Right lobe of liver (tissue), 6 donors: ENCODE measurements at regions not wholly inside any gene's neighbourhood (a gene's known extent, or its start where the extent isn't known, plus 50 kb on each side); places are given as distances from the start of the nearest gene placed in this dataset.

Experiments used
- ATAC-seq, 4 donors: fragments of 200-7000 bp; cut with Tn5 transposase; one replicate each; pipeline ENCODE4 v1.9.1; 2020; ENCODE audit warnings: mild to moderate bottlenecking in 4 of 4, moderate library complexity in 4 of 4
- DNase-seq, 3 donors: peaks; one replicate each; pipeline ENCODE4 v3.0.0-alpha.2; 2020
- H3K27ac ChIP-seq, 3 donors: fragments of 200-600 bp; one replicate each; pipeline ENCODE4 v1.8.0; 2022
- H3K27me3 ChIP-seq, 2 donors: fragments of 200-600 bp; one replicate each; pipeline ENCODE4 v1.8.0; 2022
- H3K36me3 ChIP-seq, 4 donors: fragments of 200-600 bp; sonication (generic) in 1 of 4; one replicate each; pipeline versions ENCODE4 v1.5.1 to v1.8.0; 2017 to 2022; ENCODE audit warnings: control low read depth in 1 of 4
- H3K4me1 ChIP-seq, 4 donors: fragments of 200-600 bp; sonication (generic) in 1 of 4; one replicate each; pipeline versions ENCODE4 v1.5.1 to v1.8.0; 2017 to 2022; ENCODE audit warnings: control low read depth in 1 of 4
- H3K4me3 ChIP-seq, 3 donors: fragments of 200-600 bp; one replicate each; pipeline ENCODE4 v1.8.0; 2022
- H3K9me3 ChIP-seq, 4 donors: fragments of 200-600 bp; sonication (generic) in 1 of 4; one replicate each; pipeline versions ENCODE4 v1.5.1 to v1.8.0; 2017 to 2022; ENCODE audit warnings: control low read depth in 1 of 4
- CTCF ChIP-seq, 4 donors: fragments of 200-600 bp in 3 of 4; fragments of 450-650 bp in 1 of 4; IDR thresholded peaks; one replicate each; pipeline versions ENCODE4 v1.5.1 to v1.8.0; 2016 to 2022; ENCODE audit warnings: antibody characterized with exemption in 4 of 4, mild to moderate bottlenecking in 2 of 4
- POLR2A ChIP-seq: fragments of 450-650 bp; IDR thresholded peaks from one replicate; pipeline ENCODE4 v1.6.1; 2017; ENCODE audit warnings: antibody characterized with exemption, mild to moderate bottlenecking
- WGBS: methylation state at CpG from one replicate; pipeline ENCODE4 v1.1.6; 2018; ENCODE audit warnings: low coverage, low lambda C conversion rate; ENCODE audit not compliant: insufficient coverage; ENCODE audit errors: missing lambda C conversion rate; 5-methylcytosine and 5-hydroxymethylcytosine counted together
- intact Hi-C, 2 donors: fragments of 100-400 bp; cut with DNase I; formaldehyde crosslinking; loops; one replicate each; pipeline versions ENCODE4 v1.11.2 to v1.14.1; 2022
- donor health status: DM: no; HTN: yes; CAD: no.
- donor health status: DM: no; HTN: no; CAD: no.
- donor health status: DM: no; HTN: no; CAD: no.
- donor health status: DM: no; HTN: yes; CAD: no.
- donor health status: DM: no; HTN: yes; CAD: no.

DNA sequence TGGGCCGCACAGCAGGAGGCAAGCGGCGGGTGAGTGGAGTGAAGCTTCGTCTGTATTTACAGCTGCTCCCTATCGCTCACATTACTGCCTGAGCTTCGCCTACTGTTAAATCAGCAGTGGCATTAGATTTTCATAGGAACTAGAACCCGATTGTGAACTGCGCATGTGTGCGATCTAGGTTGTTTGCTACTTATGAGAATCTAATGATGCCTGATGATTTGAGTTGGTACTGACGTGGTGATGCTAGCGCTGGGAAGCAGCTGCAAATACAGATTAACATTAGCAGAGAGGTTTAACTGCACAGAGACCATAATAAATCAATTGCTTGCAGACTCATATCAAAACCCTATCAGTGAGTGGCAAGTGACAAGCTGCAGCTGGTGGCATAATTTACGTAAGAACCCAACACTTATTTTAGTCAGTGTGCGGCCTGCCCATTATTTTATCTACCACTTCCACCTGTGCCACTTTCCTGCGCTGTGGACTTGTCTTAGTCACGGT lies 133.4 kb upstream of the CDH9 start:
- Histone ChIP-seq H3K4me1 (no peaks in the 10 kb centered on the region), H3K27ac (no peak overlapping the region), H3K27me3 (no peaks in the 10 kb centered on the region), H3K36me3 (no peaks in the 10 kb centered on the region), H3K4me3 (no peak overlapping the region), H3K9me3 (no peaks in the 10 kb centered on the region)
- ATAC-seq (no peak), DNase-seq (no peak)
- intact Hi-C loops: no loop called here
- no peak for TF ChIP-seq POLR2A
- no peak for TF ChIP-seq CTCF (IDR thresholded peaks at IDR 0.05)
- WGBS: 55% methylated on average over 15 of the region's 15 CpGs

DNA sequence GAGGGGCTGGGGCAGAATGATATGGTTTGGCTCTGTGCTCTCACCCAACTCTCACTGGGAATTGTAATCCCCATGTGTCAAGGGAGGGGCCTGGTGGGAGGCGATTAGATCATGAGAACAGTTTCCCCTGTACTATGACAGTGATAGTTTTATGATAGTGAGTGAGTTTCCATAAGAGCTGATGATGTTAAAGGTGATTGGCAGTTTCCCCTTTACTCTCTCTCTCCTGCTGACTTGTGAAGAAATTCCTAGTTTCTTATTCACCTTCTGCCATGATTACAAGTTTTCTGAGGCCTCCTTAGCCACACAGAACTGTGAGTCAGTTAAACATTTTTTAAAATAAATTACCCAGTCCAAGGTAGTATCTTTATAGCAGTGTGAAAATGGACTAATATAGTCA lies 120.4 kb upstream of the CDH9 start:
- WGBS: 17% methylated on average over 1 of the region's 1 CpG
- no peaks in the 10 kb centered on the region for H3K9me3 ChIP-seq
- no peaks in the 10 kb centered on the region for H3K36me3 ChIP-seq
- no peaks in the 10 kb centered on the region for H3K4me1 ChIP-seq
- H3K27ac ChIP-seq: no peak overlapping the region
- no peak overlapping the region for H3K4me3 ChIP-seq
- no peak for ATAC-seq
- intact Hi-C loops: no loop called here
- no peaks in the 10 kb centered on the region for H3K27me3 ChIP-seq
- DNase-seq: no peak
- no peak for TF ChIP-seq POLR2A
- no peak for TF ChIP-seq CTCF (IDR thresholded peaks at IDR 0.05)

GRCh38 chr5:27158171-27158570 lies 119.8 kb upstream of the CDH9 start:
- Histone ChIP-seq H3K9me3 (no peaks in the 10 kb centered on the region), H3K4me1 (no peaks in the 10 kb centered on the region), H3K27me3 (no peaks in the 10 kb centered on the region), H3K36me3 (no peaks in the 10 kb centered on the region), H3K4me3 (no peak overlapping the region), H3K27ac (no peak overlapping the region)
- DNase-seq (no peak), ATAC-seq (no peak)
- intact Hi-C loops: no loop called here
- TF ChIP-seq CTCF (IDR thresholded peaks at IDR 0.05) (no peak), POLR2A (no peak)

GRCh38 chr5:27144456-27144855 lies 106.1 kb upstream of the CDH9 start:
- Histone ChIP-seq H3K4me1 (no peaks in the 10 kb centered on the region), H3K27me3 (no peaks in the 10 kb centered on the region), H3K36me3 (no peaks in the 10 kb centered on the region), H3K9me3 (no peaks in the 10 kb centered on the region), H3K27ac (no peak overlapping the region), H3K4me3 (no peak overlapping the region)
- intact Hi-C loops: no loop called here
- 45% methylated on average over 2 of the region's 2 CpGs for WGBS
- no peak for TF ChIP-seq CTCF (IDR thresholded peaks at IDR 0.05)
- no peak for TF ChIP-seq POLR2A
- DNase-seq (no peak), ATAC-seq (no peak)

GRCh38 chr5:27140831-27141230 lies 102.4 kb upstream of the CDH9 start:
- no peak for ATAC-seq
- no peak overlapping the region for H3K4me3 ChIP-seq
- WGBS: 32% methylated on average over 1 of the region's 1 CpG
- no peaks in the 10 kb centered on the region for H3K36me3 ChIP-seq
- H3K4me1 ChIP-seq: no peaks in the 10 kb centered on the region
- no peak for TF ChIP-seq POLR2A
- no peak for TF ChIP-seq CTCF (IDR thresholded peaks at IDR 0.05)
- no peak overlapping the region for H3K27ac ChIP-seq
- H3K9me3 ChIP-seq: no peaks in the 10 kb centered on the region
- no peaks in the 10 kb centered on the region for H3K27me3 ChIP-seq
- DNase-seq: no peak
- intact Hi-C loops: no loop called here
